Erythroblast (primary cell): ENCODE measurements at regions not wholly inside any gene's neighbourhood (a gene's known extent, or its start where the extent isn't known, plus 50 kb on each side); places are given as distances from the start of the nearest gene placed in this dataset.
A peak's percentile ranks its signal among the peaks of the same experiment; 100 is the strongest.
"Not testable (repeated sequence)": the region's sequence is repeated elsewhere in the genome, so short reads cannot be mapped to it uniquely, and the experiment has no call there.

ENCODE experiments used
- DNase-seq, 2 experiments: peaks; one replicate each; lab custom pipeline; 2025; lab: John Stamatoyannopoulos, UW
- GATA1 ChIP-seq: IDR thresholded peaks from 2 replicates; pipeline ENCODE4 v1.6.1; 2011; ENCODE audit warnings: low read depth, mild to moderate bottlenecking, control low read depth, low read length, moderate library complexity
- POLR2A ChIP-seq: IDR thresholded peaks from 2 replicates; pipeline ENCODE4 v1.6.1; 2011; ENCODE audit warnings: mild to moderate bottlenecking, low read length

GRCh38 chr3:72279068-72279604 is 494.2 kb upstream of the PROK2 start:
- no peak for DNase-seq
- TF ChIP-seq GATA1 (no peak), POLR2A (no peak)

- TF ChIP-seq GATA1 = no peak
- TF ChIP-seq POLR2A = no peak
- DNase-seq = no peak
Observed at GRCh38 chr3:72278349-72279067, 493.6 kb upstream of the PROK2 start.

- no peak for DNase-seq
- TF ChIP-seq GATA1 = no peak
- TF ChIP-seq POLR2A = no peak
Observed at GRCh38 chr3:72277710-72278109, 492.8 kb upstream of the PROK2 start.

- no peak for DNase-seq
- TF ChIP-seq POLR2A = no peak
- no peak for TF ChIP-seq GATA1
Observed at GRCh38 chr3:72276806-72277205, 491.9 kb upstream of the PROK2 start.

GRCh38 chr3:72275331-72275751 is 490.4 kb upstream of the PROK2 start:
- DNase-seq = no peak
- TF ChIP-seq POLR2A (no peak), GATA1 (no peak)

GRCh38 chr3:72274493-72275330 is 489.8 kb upstream of the PROK2 start:
- TF ChIP-seq POLR2A (no peak), GATA1 (no peak)
- peak; percentile 60 to 72 for DNase-seq

GRCh38 chr3:72273615-72274014 is 488.7 kb upstream of the PROK2 start:
- TF ChIP-seq POLR2A = no peak
- no peak for TF ChIP-seq GATA1
- DNase-seq = no peak

GRCh38 chr3:72272356-72272755 is 487.4 kb upstream of the PROK2 start:
- TF ChIP-seq POLR2A (no peak), GATA1 (no peak)
- no peak for DNase-seq

GRCh38 chr3:72271923-72272322 is 487.0 kb upstream of the PROK2 start:
- no peak for TF ChIP-seq GATA1
- peak; percentile 20 to 29 for DNase-seq

- TF ChIP-seq POLR2A (no peak), GATA1 (no peak)
- DNase-seq = peak in 1 of 2 experiments; percentile 26
Observed at GRCh38 chr3:72271216-72271615, 486.3 kb upstream of the PROK2 start.

- TF ChIP-seq GATA1 = no peak
- TF ChIP-seq POLR2A = no peak
Observed at GRCh38 chr3:72270730-72271129, 485.8 kb upstream of the PROK2 start.

GRCh38 chr3:72270072-72270681 is 485.2 kb upstream of the PROK2 start:
- TF ChIP-seq GATA1 (no peak), POLR2A (no peak)
- peak; percentile 94 to 95 for DNase-seq

More at GRCh38 chr3:72270730-72271129, 485.8 kb upstream of the PROK2 start:
- no peak for DNase-seq

- DNase-seq = peak in 1 of 2 experiments; percentile 38
- no peak for TF ChIP-seq GATA1
- TF ChIP-seq POLR2A = no peak
Observed at GRCh38 chr3:72269475-72269874, 484.5 kb upstream of the PROK2 start.

- DNase-seq = not testable (repeated sequence)
Observed at GRCh38 chr3:72266921-72267524, 482.1 kb upstream of the PROK2 start.

- no peak for DNase-seq
- TF ChIP-seq POLR2A (no peak), GATA1 (no peak)
Observed at GRCh38 chr3:72266016-72266370, 481.0 kb upstream of the PROK2 start.
